Stimulated activated memory B cell treated with anti-CD40 and anti-IgM and Interleukin-4, amounts not matched to agents 10 μg/mL and 1 μg/mL and 100 μg/mL, for 72 hours (primary cell): ENCODE measurements at regions not wholly inside any gene's neighbourhood (a gene's known extent, or its start where the extent isn't known, plus 50 kb on each side); places are given as distances from the start of the nearest gene placed in this dataset.

Experiments used
- ATAC-seq: fragments of 150-1000 bp; cut with Tn5 transposase; 2 replicates; pipeline ENCODE4 v1.10.0; 2021
- H3K27ac Mint-ChIP-seq: one replicate; pipeline ENCODE4 v1.8.0; 2022; ENCODE audit warnings: mild to moderate bottlenecking, mixed read lengths
- H3K27me3 Mint-ChIP-seq: one replicate; pipeline ENCODE4 v1.8.0; 2022; ENCODE audit warnings: mixed read lengths
- H3K36me3 Mint-ChIP-seq: one replicate; pipeline ENCODE4 v1.8.0; 2022; ENCODE audit warnings: mixed read lengths
- H3K4me1 Mint-ChIP-seq: one replicate; pipeline ENCODE4 v1.8.0; 2022; ENCODE audit warnings: mixed read lengths
- H3K4me3 Mint-ChIP-seq: one replicate; pipeline ENCODE4 v1.8.0; 2022; ENCODE audit warnings: mild to moderate bottlenecking, moderate library complexity, mixed read lengths
- H3K9me3 Mint-ChIP-seq: one replicate; pipeline ENCODE4 v1.8.0; 2022; ENCODE audit warnings: mixed read lengths

- peak; percentile 68 for ATAC-seq
- H3K27ac Mint-ChIP-seq = no peak overlapping the region
- no peaks in the 10 kb centered on the region for H3K4me1 Mint-ChIP-seq
- peaks cover 16% of the 10 kb centered on the region for H3K9me3 Mint-ChIP-seq
- no peaks in the 10 kb centered on the region for H3K36me3 Mint-ChIP-seq
- no peaks in the 10 kb centered on the region for H3K27me3 Mint-ChIP-seq
- H3K4me3 Mint-ChIP-seq = no peak overlapping the region
Measured at GRCh38 chr4:89482251-89482650, 174.7 kb upstream of the GPRIN3 start.

GRCh38 chr4:89469930-89470375 is 162.4 kb upstream of the GPRIN3 start:
- peak; percentile 61 for ATAC-seq
- Mint-ChIP-seq H3K36me3 (no peaks in the 10 kb centered on the region), H3K4me1 (peaks cover 15% of the 10 kb centered on the region), H3K9me3 (no peaks in the 10 kb centered on the region), H3K27me3 (no peaks in the 10 kb centered on the region), H3K4me3 (no peak overlapping the region), H3K27ac (no peak overlapping the region)

GRCh38 chr4:89469516-89469915 is 161.9 kb upstream of the GPRIN3 start:
- Mint-ChIP-seq H3K9me3 (no peaks in the 10 kb centered on the region), H3K4me1 (peaks cover 15% of the 10 kb centered on the region), H3K27me3 (no peaks in the 10 kb centered on the region), H3K27ac (no peak overlapping the region), H3K36me3 (no peaks in the 10 kb centered on the region), H3K4me3 (no peak overlapping the region)
- ATAC-seq = no peak

- Mint-ChIP-seq H3K36me3 (no peaks in the 10 kb centered on the region), H3K27ac (no peak overlapping the region), H3K27me3 (no peaks in the 10 kb centered on the region), H3K4me1 (peaks cover 15% of the 10 kb centered on the region), H3K4me3 (no peak overlapping the region), H3K9me3 (no peaks in the 10 kb centered on the region)
- no peak for ATAC-seq
Measured at GRCh38 chr4:89468602-89469001, 161.0 kb upstream of the GPRIN3 start.

- Mint-ChIP-seq H3K27ac (no peak overlapping the region), H3K4me3 (no peak overlapping the region)
- no peak for ATAC-seq
Measured at GRCh38 chr4:89463341-89463740, 155.7 kb upstream of the GPRIN3 start.

GRCh38 chr4:89447543-89447942 is 139.9 kb upstream of the GPRIN3 start:
- Mint-ChIP-seq H3K27ac (no peak overlapping the region), H3K4me3 (no peak overlapping the region), H3K27me3 (no peaks in the 10 kb centered on the region), H3K9me3 (peaks cover 17% of the 10 kb centered on the region), H3K4me1 (no peaks in the 10 kb centered on the region), H3K36me3 (peaks cover 10% of the 10 kb centered on the region)
- no peak for ATAC-seq

More at GRCh38 chr4:89463341-89463740, 155.7 kb upstream of the GPRIN3 start:
- Mint-ChIP-seq H3K27me3 (peaks cover 16% of the 10 kb centered on the region), H3K36me3 (no peaks in the 10 kb centered on the region), H3K4me1 (no peaks in the 10 kb centered on the region), H3K9me3 (no peaks in the 10 kb centered on the region)

- no peaks in the 10 kb centered on the region for H3K27me3 Mint-ChIP-seq
- peaks cover 17% of the 10 kb centered on the region for H3K9me3 Mint-ChIP-seq
- H3K27ac Mint-ChIP-seq = no peak overlapping the region
- no peak overlapping the region for H3K4me3 Mint-ChIP-seq
- H3K36me3 Mint-ChIP-seq = peaks cover 10% of the 10 kb centered on the region
- no peaks in the 10 kb centered on the region for H3K4me1 Mint-ChIP-seq
- no peak for ATAC-seq
Measured at GRCh38 chr4:89446193-89446592, 138.6 kb upstream of the GPRIN3 start.

GRCh38 chr4:89439533-89439932 is 131.9 kb upstream of the GPRIN3 start:
- Mint-ChIP-seq H3K27ac (no peak overlapping the region), H3K4me3 (no peak overlapping the region), H3K36me3 (no peaks in the 10 kb centered on the region), H3K27me3 (no peaks in the 10 kb centered on the region), H3K4me1 (peaks cover 9% of the 10 kb centered on the region), H3K9me3 (peaks cover 2% of the 10 kb centered on the region)
- ATAC-seq = no peak

- no peaks in the 10 kb centered on the region for H3K9me3 Mint-ChIP-seq
- H3K4me1 Mint-ChIP-seq = peaks cover 9% of the 10 kb centered on the region
- peak; percentile 60 for ATAC-seq
- H3K27ac Mint-ChIP-seq = no peak overlapping the region
- no peaks in the 10 kb centered on the region for H3K27me3 Mint-ChIP-seq
- no peaks in the 10 kb centered on the region for H3K36me3 Mint-ChIP-seq
- peak overlapping the region; percentile 22 for H3K4me3 Mint-ChIP-seq
Measured at GRCh38 chr4:89438102-89438831, 130.7 kb upstream of the GPRIN3 start.

- Mint-ChIP-seq H3K4me3 (no peak overlapping the region), H3K9me3 (no peaks in the 10 kb centered on the region), H3K36me3 (no peaks in the 10 kb centered on the region), H3K4me1 (peaks cover 9% of the 10 kb centered on the region), H3K27me3 (no peaks in the 10 kb centered on the region), H3K27ac (no peak overlapping the region)
- ATAC-seq = peak; percentile 53
Measured at GRCh38 chr4:89434364-89434988, 126.9 kb upstream of the GPRIN3 start.

- H3K27me3 Mint-ChIP-seq = no peaks in the 10 kb centered on the region
Measured at GRCh38 chr4:89427782-89428181, 120.2 kb upstream of the GPRIN3 start.

GRCh38 chr4:89425023-89425422 is 117.4 kb upstream of the GPRIN3 start:
- Mint-ChIP-seq H3K36me3 (no peaks in the 10 kb centered on the region), H3K9me3 (no peaks in the 10 kb centered on the region), H3K27ac (no peak overlapping the region), H3K4me1 (no peaks in the 10 kb centered on the region), H3K27me3 (no peaks in the 10 kb centered on the region), H3K4me3 (no peak overlapping the region)
- no peak for ATAC-seq

More at GRCh38 chr4:89427782-89428181, 120.2 kb upstream of the GPRIN3 start:
- no peak overlapping the region for H3K27ac Mint-ChIP-seq
- H3K9me3 Mint-ChIP-seq = no peaks in the 10 kb centered on the region
- H3K4me3 Mint-ChIP-seq = no peak overlapping the region
- H3K36me3 Mint-ChIP-seq = no peaks in the 10 kb centered on the region
- no peak for ATAC-seq
- H3K4me1 Mint-ChIP-seq = no peaks in the 10 kb centered on the region

GRCh38 chr4:89422441-89422990 is 114.9 kb upstream of the GPRIN3 start:
- Mint-ChIP-seq H3K27ac (no peak overlapping the region), H3K36me3 (no peaks in the 10 kb centered on the region), H3K27me3 (no peaks in the 10 kb centered on the region), H3K4me3 (no peak overlapping the region), H3K9me3 (peaks cover 4% of the 10 kb centered on the region), H3K4me1 (no peaks in the 10 kb centered on the region)
- no peak for ATAC-seq

- Mint-ChIP-seq H3K9me3 (peaks cover 4% of the 10 kb centered on the region), H3K27ac (no peak overlapping the region), H3K36me3 (no peaks in the 10 kb centered on the region), H3K4me1 (no peaks in the 10 kb centered on the region), H3K27me3 (no peaks in the 10 kb centered on the region), H3K4me3 (no peak overlapping the region)
- ATAC-seq = no peak
Measured at GRCh38 chr4:89420507-89420906, 112.9 kb upstream of the GPRIN3 start.

GRCh38 chr4:89419111-89419695 is 111.6 kb upstream of the GPRIN3 start:
- Mint-ChIP-seq H3K4me3 (no peak overlapping the region), H3K4me1 (no peaks in the 10 kb centered on the region), H3K36me3 (no peaks in the 10 kb centered on the region), H3K9me3 (peaks cover 4% of the 10 kb centered on the region), H3K27ac (no peak overlapping the region), H3K27me3 (no peaks in the 10 kb centered on the region)
- ATAC-seq = no peak
